Epithelial cell of esophagus (primary cell): ENCODE measurements at regions not wholly inside any gene's neighbourhood (a gene's known extent, or its start where the extent isn't known, plus 50 kb on each side); places are given as distances from the start of the nearest gene placed in this dataset.
A peak's percentile ranks its signal among the peaks of the same experiment; 100 is the strongest.

Experiments
- DNase-seq: peaks from one replicate; pipeline ENCODE4 v3.0.0; 2010; ENCODE audit warnings: low read depth
- H3K4me3 ChIP-seq: 2 replicates; pipeline ENCODE4 v1.5.1; 2011; ENCODE audit warnings: mild to moderate bottlenecking, low read length, control low read depth
- TF ChIP-seq, protein P1 (sequence below): IDR thresholded peaks from 2 replicates; pipeline ENCODE4 v1.5.1; 2011; ENCODE audit warnings: low read depth, mild to moderate bottlenecking, low read length, control low read depth, inconsistent platforms; ENCODE audit not compliant: insufficient read depth; ENCODE audit errors: missing control alignments

GRCh38 chr3:101077361-101078011 lies 84.3 kb upstream of the ABI3BP start:
- H3K4me3 ChIP-seq = no peak overlapping the region
- TF ChIP-seq, protein P1, sequence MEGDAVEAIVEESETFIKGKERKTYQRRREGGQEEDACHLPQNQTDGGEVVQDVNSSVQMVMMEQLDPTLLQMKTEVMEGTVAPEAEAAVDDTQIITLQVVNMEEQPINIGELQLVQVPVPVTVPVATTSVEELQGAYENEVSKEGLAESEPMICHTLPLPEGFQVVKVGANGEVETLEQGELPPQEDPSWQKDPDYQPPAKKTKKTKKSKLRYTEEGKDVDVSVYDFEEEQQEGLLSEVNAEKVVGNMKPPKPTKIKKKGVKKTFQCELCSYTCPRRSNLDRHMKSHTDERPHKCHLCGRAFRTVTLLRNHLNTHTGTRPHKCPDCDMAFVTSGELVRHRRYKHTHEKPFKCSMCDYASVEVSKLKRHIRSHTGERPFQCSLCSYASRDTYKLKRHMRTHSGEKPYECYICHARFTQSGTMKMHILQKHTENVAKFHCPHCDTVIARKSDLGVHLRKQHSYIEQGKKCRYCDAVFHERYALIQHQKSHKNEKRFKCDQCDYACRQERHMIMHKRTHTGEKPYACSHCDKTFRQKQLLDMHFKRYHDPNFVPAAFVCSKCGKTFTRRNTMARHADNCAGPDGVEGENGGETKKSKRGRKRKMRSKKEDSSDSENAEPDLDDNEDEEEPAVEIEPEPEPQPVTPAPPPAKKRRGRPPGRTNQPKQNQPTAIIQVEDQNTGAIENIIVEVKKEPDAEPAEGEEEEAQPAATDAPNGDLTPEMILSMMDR = no peak
- DNase-seq = peak; percentile 47

- TF ChIP-seq, protein P1 = no peak
- no peak for DNase-seq
Measured at GRCh38 chr3:101074518-101074917, 81.3 kb upstream of the ABI3BP start.

GRCh38 chr3:101072300-101072699 lies 79.1 kb upstream of the ABI3BP start:
- TF ChIP-seq, protein P1 = no peak
- H3K4me3 ChIP-seq = no peak overlapping the region
- DNase-seq = peak; percentile 78

More at GRCh38 chr3:101074518-101074917, 81.3 kb upstream of the ABI3BP start:
- no peak overlapping the region for H3K4me3 ChIP-seq

DNA sequence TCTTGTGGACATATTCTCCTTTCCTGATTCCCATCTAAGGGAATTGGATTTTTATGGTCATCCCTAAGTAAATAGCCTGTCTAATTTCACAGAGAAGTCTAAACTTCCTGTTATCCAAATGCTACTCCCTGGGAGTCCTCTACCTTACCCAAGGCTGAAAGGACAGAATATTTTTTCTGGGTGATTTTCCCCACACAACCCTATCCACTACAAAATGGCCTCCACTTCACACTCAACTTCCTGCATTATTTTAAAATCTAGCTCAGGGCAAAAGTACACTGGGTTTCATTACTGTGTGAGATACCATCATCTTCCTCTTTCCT lies 77.5 kb upstream of the ABI3BP start:
- TF ChIP-seq, protein P1 = no peak
- no peak overlapping the region for H3K4me3 ChIP-seq
- DNase-seq = no peak

DNA sequence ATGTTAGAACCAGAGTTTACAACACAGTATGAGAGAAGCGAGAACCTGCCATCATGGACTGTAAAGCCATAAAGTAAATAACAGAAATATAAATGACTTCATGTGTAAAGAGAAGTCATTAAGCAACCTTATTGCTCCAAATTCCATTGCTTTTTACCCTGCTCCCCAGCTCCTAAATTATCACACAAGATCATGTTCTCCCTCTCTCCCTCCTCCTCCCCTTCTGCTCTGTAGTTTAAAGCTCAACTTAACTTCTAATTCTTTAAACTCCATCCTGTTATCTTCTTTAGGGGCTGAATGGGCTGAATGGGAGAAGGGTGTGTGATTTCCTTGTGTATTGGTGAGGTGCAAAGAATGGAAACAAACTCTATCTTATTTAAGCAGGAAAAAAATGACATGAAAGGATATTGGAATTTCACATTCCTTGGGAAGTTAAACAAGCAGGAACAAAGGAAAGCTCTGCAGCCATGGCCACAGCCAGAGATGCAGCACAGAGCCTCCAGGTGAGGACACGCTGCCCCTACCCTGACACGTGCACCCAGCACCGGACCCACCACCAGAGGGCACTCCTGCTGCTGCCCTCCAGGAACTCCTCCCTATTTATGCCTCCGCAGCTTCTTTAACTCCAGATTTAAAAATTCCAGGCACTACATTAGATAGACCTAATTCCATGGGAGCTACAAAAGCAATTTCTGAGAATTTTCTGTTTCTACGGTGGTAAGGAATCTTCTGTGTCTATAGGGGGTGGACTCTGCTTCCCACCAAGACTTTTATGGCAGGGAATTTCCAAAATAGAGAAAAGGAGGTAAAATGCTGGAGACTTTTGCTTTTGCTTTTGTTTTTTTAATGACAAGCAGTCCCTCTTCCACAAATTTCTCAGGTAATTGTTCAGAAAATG lies 76.9 kb upstream of the ABI3BP start:
- TF ChIP-seq, protein P1 = peak; percentile 64
- no peak overlapping the region for H3K4me3 ChIP-seq
- DNase-seq = peak; percentile 60

DNA sequence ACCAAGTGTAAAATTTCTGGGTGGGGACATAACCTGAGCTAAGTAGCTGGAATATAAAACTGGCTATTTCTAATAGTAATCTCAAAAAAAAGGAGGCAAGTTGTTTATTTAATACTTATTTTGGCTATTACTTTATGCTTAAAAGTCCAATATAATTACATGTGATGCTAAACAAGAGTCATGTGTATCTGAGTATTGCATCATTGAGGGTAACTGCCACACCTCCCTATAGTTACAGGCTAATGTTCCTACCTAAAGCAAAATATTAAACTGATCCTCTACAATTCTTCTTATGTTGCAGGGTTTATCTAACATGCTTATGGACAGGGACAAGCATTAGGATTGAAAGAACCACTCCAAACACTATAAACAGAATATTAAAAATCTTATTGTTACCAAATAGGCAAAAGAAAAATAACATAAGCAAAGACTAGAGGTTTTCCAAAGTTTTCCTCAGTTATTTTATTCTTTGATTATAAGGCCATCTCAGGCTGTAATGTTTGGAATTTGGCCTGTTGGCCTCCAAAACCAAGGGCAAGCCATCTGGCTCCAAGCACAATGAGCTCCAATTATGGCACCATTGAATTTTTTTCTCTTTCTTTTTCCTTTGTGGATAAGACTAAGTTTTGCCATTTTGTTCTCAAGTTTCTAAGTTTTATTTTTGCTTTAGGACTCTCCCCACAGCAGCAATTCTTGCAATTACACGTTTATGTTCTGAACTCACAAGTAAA lies 75.8 kb upstream of the ABI3BP start:
- H3K4me3 ChIP-seq = no peak overlapping the region
- TF ChIP-seq, protein P1 = no peak
- peak; percentile 40 for DNase-seq
